Endothelial cell of umbilical vein (primary cell): ENCODE measurements at regions not wholly inside any gene's neighbourhood (a gene's known extent, or its start where the extent isn't known, plus 50 kb on each side); places are given as distances from the start of the nearest gene placed in this dataset.

Experiments used
- BruUV-seq: library from RNA; stranded (reverse); fragments of 400-500 nt; replicated peaks from 2 replicates; lab custom pipeline; 2021; lab: Mats Ljungman, UMichigan
- CTCF ChIA-PET: fragments of 300-600, 350-600 bp; sonication (Branson Sonifier 250); formaldehyde crosslinking; loops from one replicate; lab custom pipeline; 2021; ENCODE audit warnings: antibody characterized with exemption, inconsistent platforms; lab: Charles Lee
- POLR2A ChIA-PET: fragments of 300-600, 350-600 bp; sonication (Branson Sonifier 250); formaldehyde crosslinking; loops from one replicate; lab custom pipeline; 2021; ENCODE audit warnings: antibody characterized with exemption, inconsistent platforms; lab: Charles Lee
- DNase-seq: peaks from one replicate; pipeline ENCODE4 v3.0.0-alpha.2; 2011; ENCODE audit warnings: low read depth, low spot score
- FAIRE-seq: peaks from 2 replicates; lab custom pipeline; 2011; peaks lifted over from hg19 to GRCh38; lab: Jason Lieb, UNC
- H2AFZ ChIP-seq: 2 replicates; pipeline ENCODE4 v1.6.0; 2012; ENCODE audit warnings: low read depth, low read length, control low read depth, inconsistent platforms
- H3K27ac ChIP-seq: 2 replicates; pipeline ENCODE4 v1.5.1; 2011; ENCODE audit warnings: low read depth, mild to moderate bottlenecking, control low read depth, low read length, moderate library complexity; ENCODE audit not compliant: insufficient read depth
- H3K27me3 ChIP-seq, 2 experiments: 2 replicates each; pipeline versions ENCODE4 v1.6.0 to v1.6.1; 2011; ENCODE audit warnings: low read length in 2 of 2, mixed read lengths in 1 of 2; ENCODE audit not compliant: control insufficient read depth in 2 of 2, insufficient read depth in 2 of 2
- H3K36me3 ChIP-seq, 2 experiments: 2 replicates in 1 of 2; 3 replicates in 1 of 2; pipeline ENCODE4 v1.5.1; 2011; ENCODE audit warnings: low read length in 2 of 2, mild to moderate bottlenecking in 1 of 2, moderate library complexity in 1 of 2; ENCODE audit not compliant: control insufficient read depth in 2 of 2, insufficient read depth in 2 of 2; ENCODE audit errors: extremely low read depth in 1 of 2
- H3K4me1 ChIP-seq: 3 replicates; pipeline ENCODE4 v1.5.1; 2011; ENCODE audit warnings: mild to moderate bottlenecking, low read length; ENCODE audit not compliant: control insufficient read depth, insufficient read depth; ENCODE audit errors: extremely low read depth
- H3K4me2 ChIP-seq: 2 replicates; pipeline ENCODE4 v1.6.1; 2011; ENCODE audit warnings: low read length, control low read depth, mixed read lengths; ENCODE audit not compliant: insufficient read depth
- H3K4me3 ChIP-seq, 3 experiments: fragments of 200-600 bp in 1 of 3; sonication (generic), shearing (Covaris generic) in 1 of 3; replicated peaks in 1 of 3; 2 replicates each; pipeline ENCODE4 v1.5.1; 2011 to 2016; ENCODE audit warnings: control low read depth in 3 of 3, low read length in 3 of 3, mild to moderate bottlenecking in 2 of 3, inconsistent platforms in 1 of 3, low read depth in 1 of 3, moderate library complexity in 1 of 3; ENCODE audit not compliant: insufficient read depth in 1 of 3
- H3K79me2 ChIP-seq: 2 replicates; pipeline ENCODE4 v1.6.0; 2012; ENCODE audit warnings: low read length, inconsistent platforms; ENCODE audit not compliant: control insufficient read depth, insufficient read depth
- H3K9ac ChIP-seq: replicated peaks from 2 replicates; pipeline ENCODE3; 2011; ENCODE audit warnings: low read length, control low read depth; ENCODE audit not compliant: insufficient read depth; ENCODE audit errors: extremely low read depth
- H3K9me1 ChIP-seq: replicated peaks from 3 replicates; pipeline ENCODE4 v1.6.0; 2011; ENCODE audit warnings: mild to moderate bottlenecking, low read length; ENCODE audit not compliant: control insufficient read depth, insufficient read depth; ENCODE audit errors: extremely low read depth
- H3K9me3 ChIP-seq: replicated peaks from 2 replicates; pipeline ENCODE4 v1.5.1; 2012; ENCODE audit warnings: low read length, inconsistent platforms; ENCODE audit not compliant: control insufficient read depth, insufficient read depth
- H4K20me1 ChIP-seq: replicated peaks from 2 replicates; pipeline ENCODE3; 2011; ENCODE audit warnings: mild to moderate bottlenecking, low read length; ENCODE audit not compliant: control insufficient read depth, insufficient read depth; ENCODE audit errors: extremely low read depth
- CTCF ChIP-seq, 2 donors: IDR thresholded peaks; 1 replicate in 1 of 2; 2 replicates in 1 of 2; pipeline ENCODE4 v1.5.1; 2011; ENCODE audit warnings: low read length in 2 of 2, mild to moderate bottlenecking in 2 of 2, moderate library complexity in 2 of 2, control low read depth in 1 of 2, inconsistent platforms in 1 of 2, low read depth in 1 of 2; ENCODE audit not compliant: insufficient read depth in 1 of 2; ENCODE audit errors: extremely low read depth in 1 of 2
- EZH2 ChIP-seq: IDR thresholded peaks from 2 replicates; pipeline ENCODE4 v1.6.1; 2012; ENCODE audit warnings: borderline replicate concordance, low read depth, mild to moderate bottlenecking, moderate library complexity, low read length, inconsistent platforms; ENCODE audit not compliant: severe bottlenecking
- FOS ChIP-seq: IDR thresholded peaks from 2 replicates; pipeline ENCODE4 v1.6.1; 2011; ENCODE audit warnings: mild to moderate bottlenecking, low read length, moderate library complexity, borderline replicate concordance; ENCODE audit not compliant: insufficient read depth
- GATA2 ChIP-seq: IDR thresholded peaks from 2 replicates; pipeline ENCODE4 v1.7.0; 2011; ENCODE audit warnings: low read depth, mild to moderate bottlenecking, moderate library complexity, mixed read lengths, low read length; ENCODE audit not compliant: insufficient read length, insufficient read depth
- JUN ChIP-seq: IDR thresholded peaks from 2 replicates; pipeline ENCODE4 v1.6.1; 2011; ENCODE audit warnings: borderline replicate concordance, low read depth; ENCODE audit not compliant: insufficient read length, insufficient read depth
- MAX ChIP-seq: IDR thresholded peaks from 2 replicates; pipeline ENCODE4 v1.6.1; 2011; ENCODE audit not compliant: insufficient read depth, insufficient read length
- MYC ChIP-seq: IDR thresholded peaks from one replicate; pipeline ENCODE4 v1.6.1; 2011; ENCODE audit warnings: mild to moderate bottlenecking, low read depth, low read length
- POLR2A ChIP-seq: IDR thresholded peaks from 2 replicates; pipeline ENCODE4 v1.6.1; 2012; ENCODE audit warnings: low read depth, mild to moderate bottlenecking, control low read depth, low read length
- POLR2AphosphoS5 ChIP-seq: IDR thresholded peaks from 2 replicates; pipeline ENCODE4 v1.6.1; 2012; ENCODE audit warnings: low read depth, mild to moderate bottlenecking, control low read depth, low read length, moderate library complexity; ENCODE audit not compliant: insufficient read depth
- dilution Hi-C: fragments of 300-500 bp; cut with MboI; formaldehyde crosslinking; loops from one replicate; pipeline ENCODE4 v1.15.0; 2019; ENCODE audit warnings: low sequenced_read_pairs; ENCODE audit not compliant: extremely low pct_ligation_motif_present
- intact Hi-C: fragments of 100-400 bp; cut with micrococcal nuclease; formaldehyde crosslinking; loops from one replicate; pipeline ENCODE4 v1.10.0; 2022

GRCh38 chr2:49236316-49236715, 82.0 kb upstream of the FSHR start:
- H3K9ac ChIP-seq: no peak overlapping the region
- TF ChIP-seq JUN (no peak), POLR2AphosphoS5 (no peak), EZH2 (no peak), POLR2A (no peak), FOS (no peak), GATA2 (no peak), MYC (no peak), MAX (no peak), CTCF (IDR thresholded peaks at IDR 0.05; ENCODE audit: extremely low read depth in 1 of 2, insufficient read depth in 1 of 2, low read depth in 1 of 2, low read length in 2 of 2) (no peak)
- no peaks in the 10 kb centered on the region for H3K27me3 ChIP-seq
- no TSS peak for BruUV-seq
- no peaks in the 10 kb centered on the region for H3K36me3 ChIP-seq
- H4K20me1 ChIP-seq: no peaks in the 10 kb centered on the region
- dilution Hi-C loops: no loop called here
- no peaks in the 10 kb centered on the region for H3K9me3 ChIP-seq
- no peak for DNase-seq
- no peak overlapping the region for H3K27ac ChIP-seq
- H2AFZ ChIP-seq: no peak overlapping the region
- H3K9me1 ChIP-seq: no peaks in the 10 kb centered on the region
- H3K79me2 ChIP-seq: no peaks in the 10 kb centered on the region
- FAIRE-seq: no peak
- intact Hi-C loops: no loop called here
- H3K4me3 ChIP-seq: no peak overlapping the region
- CTCF ChIA-PET: no interaction called here
- H3K4me1 ChIP-seq: no peaks in the 10 kb centered on the region
- POLR2A ChIA-PET: no interaction called here
- no peak overlapping the region for H3K4me2 ChIP-seq
